KMS-11 (cell line): ENCODE measurements at regions not wholly inside any gene's neighbourhood (a gene's known extent, or its start where the extent isn't known, plus 50 kb on each side); places are given as distances from the start of the nearest gene placed in this dataset.

Source experiments
- H2AFZ ChIP-seq: fragments of 200-600 bp; sonication (generic); 2 replicates; pipeline ENCODE4 v1.6.1; 2016; ENCODE audit warnings: antibody characterized with exemption, mixed run types, low read depth
- H3K27ac ChIP-seq: fragments of 200-600 bp; sonication (generic); 2 replicates; pipeline ENCODE4 v1.6.1; 2016; ENCODE audit warnings: mild to moderate bottlenecking, mixed run types
- H3K27me3 ChIP-seq: fragments of 200-600 bp; sonication (generic); 2 replicates; pipeline ENCODE4 v1.6.1; 2017; ENCODE audit warnings: mild to moderate bottlenecking, low read depth, mixed run types, moderate library complexity; ENCODE audit not compliant: insufficient read depth
- H3K36me3 ChIP-seq: fragments of 200-600 bp; sonication (generic); 2 replicates; pipeline ENCODE4 v1.6.1; 2017; ENCODE audit warnings: mild to moderate bottlenecking, mixed run types; ENCODE audit not compliant: insufficient read depth
- H3K4me1 ChIP-seq: fragments of 200-600 bp; sonication (generic); 2 replicates; pipeline ENCODE4 v1.6.1; 2016; ENCODE audit warnings: mild to moderate bottlenecking, low read depth, mixed run types; ENCODE audit not compliant: poor library complexity, severe bottlenecking
- H3K4me2 ChIP-seq: fragments of 200-600 bp; sonication (generic); 2 replicates; pipeline ENCODE4 v1.7.0; 2016; ENCODE audit warnings: mild to moderate bottlenecking, mixed run types
- H3K4me3 ChIP-seq: fragments of 200-600 bp; sonication (generic); IDR thresholded peaks from 2 replicates; pipeline ENCODE4 v1.6.1; 2017; ENCODE audit warnings: low read depth, low read length, mixed read lengths; ENCODE audit not compliant: insufficient read depth
- H3K79me2 ChIP-seq: fragments of 200-600 bp; sonication (generic); 2 replicates; pipeline ENCODE4 v1.6.1; 2016; ENCODE audit warnings: low read depth, mixed run types; ENCODE audit not compliant: insufficient read depth
- H3K9ac ChIP-seq: fragments of 200-600 bp; sonication (generic); 2 replicates; pipeline ENCODE4 v1.6.1; 2016; ENCODE audit warnings: mild to moderate bottlenecking, mixed run types
- H4K20me1 ChIP-seq: fragments of 200-600 bp; sonication (generic); 2 replicates; pipeline ENCODE4 v1.6.1; 2016; ENCODE audit warnings: mild to moderate bottlenecking, mixed run types; ENCODE audit not compliant: insufficient read depth
- CTCF ChIP-seq: fragments of 200-600 bp; sonication (generic); conservative IDR thresholded peaks from 2 replicates; pipeline ENCODE4 v1.6.1; 2017; ENCODE audit warnings: low read depth, mild to moderate bottlenecking, antibody characterized with exemption, low read length, moderate library complexity, mixed read lengths

GRCh38 chr12:47527816-47528215 is 178.0 kb downstream of the RPAP3 start:
- no peaks in the 10 kb centered on the region for H4K20me1 ChIP-seq
- H3K27ac ChIP-seq: no peak overlapping the region
- H3K79me2 ChIP-seq: no peaks in the 10 kb centered on the region
- no peak overlapping the region for H3K9ac ChIP-seq
- no peak overlapping the region for H3K4me3 ChIP-seq
- no peak overlapping the region for H2AFZ ChIP-seq
- no peak overlapping the region for H3K4me2 ChIP-seq
- no peaks in the 10 kb centered on the region for H3K36me3 ChIP-seq
- TF ChIP-seq CTCF: no peak
- no peaks in the 10 kb centered on the region for H3K27me3 ChIP-seq
- no peaks in the 10 kb centered on the region for H3K4me1 ChIP-seq

GRCh38 chr12:47520029-47520428 is 185.8 kb downstream of the RPAP3 start:
- H2AFZ ChIP-seq: no peak overlapping the region
- H3K79me2 ChIP-seq: no peaks in the 10 kb centered on the region
- H4K20me1 ChIP-seq: no peaks in the 10 kb centered on the region
- no peak overlapping the region for H3K4me3 ChIP-seq
- no peak overlapping the region for H3K27ac ChIP-seq
- H3K4me1 ChIP-seq: no peaks in the 10 kb centered on the region
- H3K27me3 ChIP-seq: no peaks in the 10 kb centered on the region
- no peak for TF ChIP-seq CTCF
- no peaks in the 10 kb centered on the region; the same call in 1 of the 2 replicates for H3K36me3 ChIP-seq
- no peak overlapping the region for H3K9ac ChIP-seq
- no peak overlapping the region for H3K4me2 ChIP-seq

- Histone ChIP-seq H3K4me3 (no peak overlapping the region), H3K27ac (no peak overlapping the region), H2AFZ (no peak overlapping the region), H3K4me1 (no peaks in the 10 kb centered on the region), H4K20me1 (no peaks in the 10 kb centered on the region), H3K27me3 (no peaks in the 10 kb centered on the region), H3K4me2 (no peak overlapping the region), H3K36me3 (no peaks in the 10 kb centered on the region; the same call in 1 of the 2 replicates), H3K79me2 (no peaks in the 10 kb centered on the region), H3K9ac (no peak overlapping the region)
- TF ChIP-seq CTCF: no peak
These were observed 188.7 kb downstream of the RPAP3 start for GRCh38 chr12:47517122-47517521.

- Histone ChIP-seq H3K4me3 (no peak overlapping the region), H4K20me1 (no peaks in the 10 kb centered on the region), H3K27me3 (no peaks in the 10 kb centered on the region), H3K4me2 (no peak overlapping the region), H2AFZ (no peak overlapping the region), H3K9ac (no peak overlapping the region), H3K27ac (no peak overlapping the region), H3K4me1 (no peaks in the 10 kb centered on the region), H3K79me2 (no peaks in the 10 kb centered on the region), H3K36me3 (no peaks in the 10 kb centered on the region)
- TF ChIP-seq CTCF: no peak
These were observed 196.4 kb downstream of the RPAP3 start for GRCh38 chr12:47509398-47509851.
